H9 (cell line): ENCODE measurements at regions not wholly inside any gene's neighbourhood (a gene's known extent, or its start where the extent isn't known, plus 50 kb on each side); places are given as distances from the start of the nearest gene placed in this dataset.
A peak's percentile ranks its signal among the peaks of the same experiment; 100 is the strongest.

Source experiments
- DNase-seq: peaks from one replicate; pipeline ENCODE4 v3.0.0-alpha.2; 2017
- H2AFZ ChIP-seq: one replicate; pipeline ENCODE4 v1.6.1; 2013; ENCODE audit warnings: mild to moderate bottlenecking, low read length, control low read depth, moderate library complexity
- H2AK5ac ChIP-seq: 2 replicates; pipeline ENCODE4 v1.6.1; 2013; ENCODE audit warnings: low read length, control low read depth, mixed read lengths; ENCODE audit not compliant: insufficient read length
- H2BK120ac ChIP-seq: one replicate; pipeline ENCODE4 v1.6.1; 2013; ENCODE audit warnings: low read depth, mild to moderate bottlenecking, low read length, control low read depth, inconsistent platforms; ENCODE audit not compliant: poor library complexity, severe bottlenecking
- H2BK12ac ChIP-seq: 2 replicates; pipeline ENCODE4 v1.6.1; 2013; ENCODE audit warnings: low read length, control low read depth, mixed read lengths, low read depth; ENCODE audit not compliant: insufficient read length
- H2BK15ac ChIP-seq: 2 replicates; pipeline ENCODE4 v1.6.1; 2013; ENCODE audit warnings: low read depth, low read length, control low read depth
- H2BK20ac ChIP-seq: one replicate; pipeline ENCODE4 v1.6.1; 2013; ENCODE audit warnings: low read depth, mild to moderate bottlenecking, low read length, control low read depth, inconsistent platforms; ENCODE audit not compliant: poor library complexity, severe bottlenecking
- H2BK5ac ChIP-seq: 2 replicates; pipeline ENCODE4 v1.6.1; 2013; ENCODE audit warnings: low read length, control low read depth, mixed read lengths; ENCODE audit not compliant: insufficient read length
- H3K14ac ChIP-seq: 2 replicates; pipeline ENCODE4 v1.6.1; 2013; ENCODE audit warnings: low read length, control low read depth; ENCODE audit not compliant: insufficient read depth
- H3K18ac ChIP-seq: 2 replicates; pipeline ENCODE4 v1.6.1; 2013; ENCODE audit warnings: low read depth, mild to moderate bottlenecking, mixed read lengths, low read length, control low read depth; ENCODE audit not compliant: insufficient read length
- H3K23ac ChIP-seq: 2 replicates; pipeline ENCODE4 v1.6.1; 2013; ENCODE audit warnings: low read length, control low read depth, mixed read lengths, low read depth; ENCODE audit not compliant: insufficient read length
- H3K23me2 ChIP-seq: 2 replicates; pipeline ENCODE4 v1.6.1; 2013; ENCODE audit warnings: low read depth, mild to moderate bottlenecking, mixed read lengths, low read length, control low read depth; ENCODE audit not compliant: insufficient read length, poor library complexity, severe bottlenecking
- H3K27ac ChIP-seq: 2 replicates; pipeline ENCODE4 v1.5.1; 2013; ENCODE audit warnings: low read length, control low read depth, mixed read lengths, low read depth; ENCODE audit not compliant: insufficient read length
- H3K27me3 ChIP-seq: 2 replicates; pipeline ENCODE4 v1.6.1; 2013; ENCODE audit warnings: low read length, control low read depth, inconsistent platforms; ENCODE audit not compliant: insufficient read depth
- H3K4ac ChIP-seq: 2 replicates; pipeline ENCODE4 v1.6.1; 2013; ENCODE audit warnings: low read depth, mild to moderate bottlenecking, control low read depth, inconsistent platforms, low read length, moderate library complexity
- H3K4me1 ChIP-seq: 2 replicates; pipeline ENCODE4 v1.6.1; 2013; ENCODE audit warnings: low read length, control low read depth, inconsistent platforms; ENCODE audit not compliant: insufficient read depth
- H3K4me2 ChIP-seq: 2 replicates; pipeline ENCODE4 v1.6.1; 2013; ENCODE audit warnings: low read length, control low read depth, mixed read lengths; ENCODE audit not compliant: insufficient read length, insufficient read depth
- H3K56ac ChIP-seq: 2 replicates; pipeline ENCODE4 v1.6.1; 2013; ENCODE audit warnings: low read depth, mild to moderate bottlenecking, mixed read lengths, low read length, control low read depth; ENCODE audit not compliant: insufficient read length
- H3K79me1 ChIP-seq: 2 replicates; pipeline ENCODE4 v1.6.1; 2013; ENCODE audit warnings: low read depth, mild to moderate bottlenecking, moderate library complexity, low read length, control low read depth, inconsistent platforms; ENCODE audit not compliant: insufficient read depth, poor library complexity, severe bottlenecking
- H3K79me2 ChIP-seq: 2 replicates; pipeline ENCODE4 v1.6.1; 2013; ENCODE audit warnings: low read length, control low read depth, inconsistent platforms; ENCODE audit not compliant: insufficient read depth
- H3K9ac ChIP-seq: 2 replicates; pipeline ENCODE4 v1.6.1; 2013; ENCODE audit warnings: low read length, control low read depth, mixed read lengths; ENCODE audit not compliant: insufficient read length; ENCODE audit errors: extremely low read depth
- H3K9me3 ChIP-seq: one replicate; pipeline ENCODE4 v1.6.1; 2013; ENCODE audit warnings: low read depth, low read length, inconsistent platforms; ENCODE audit not compliant: control insufficient read depth
- H3T11ph ChIP-seq: one replicate; pipeline ENCODE4 v1.6.1; 2013; ENCODE audit warnings: mild to moderate bottlenecking, low read length, control low read depth, inconsistent platforms
- H4K20me1 ChIP-seq: one replicate; pipeline ENCODE4 v1.6.1; 2013; ENCODE audit not compliant: control insufficient read depth, insufficient read length, insufficient read depth
- H4K5ac ChIP-seq: 2 replicates; pipeline ENCODE4 v1.6.1; 2013; ENCODE audit warnings: low read depth, mild to moderate bottlenecking, mixed read lengths, low read length, control low read depth; ENCODE audit not compliant: insufficient read length
- H4K8ac ChIP-seq: replicated peaks from 2 replicates; pipeline ENCODE4 v1.6.1; 2013; ENCODE audit warnings: low read length, control low read depth, mixed read lengths, low read depth; ENCODE audit not compliant: insufficient read length
- H4K91ac ChIP-seq: 2 replicates; pipeline ENCODE4 v1.6.1; 2013; ENCODE audit warnings: low read depth, mild to moderate bottlenecking, moderate library complexity, mixed read lengths, low read length, control low read depth; ENCODE audit not compliant: insufficient read length
- H3K27ac Mint-ChIP-seq, 3 experiments: 2 replicates in 2 of 3; 3 replicates in 1 of 3; pipeline ENCODE4 v1.8.0; 2020 to 2021; ENCODE audit warnings: mixed read lengths in 3 of 3, mild to moderate bottlenecking in 1 of 3, moderate library complexity in 1 of 3
- H3K27me3 Mint-ChIP-seq: 2 replicates; pipeline ENCODE4 v1.8.0; 2021; ENCODE audit warnings: low read depth, mild to moderate bottlenecking, moderate library complexity, mixed read lengths
- H3K36me3 Mint-ChIP-seq, 3 experiments: 2 replicates in 2 of 3; 3 replicates in 1 of 3; pipeline ENCODE4 v1.8.0; 2020 to 2021; ENCODE audit warnings: low read depth in 3 of 3, mixed read lengths in 3 of 3; ENCODE audit not compliant: insufficient read depth in 1 of 3
- H3K4me1 Mint-ChIP-seq, 2 experiments: 2 replicates each; pipeline ENCODE4 v1.8.0; 2020; ENCODE audit warnings: mixed read lengths in 2 of 2
- H3K4me3 Mint-ChIP-seq, 2 experiments: 2 replicates in 1 of 2; 3 replicates in 1 of 2; pipeline ENCODE4 v1.8.0; 2020 to 2021; ENCODE audit warnings: mild to moderate bottlenecking in 2 of 2, mixed read lengths in 2 of 2, moderate library complexity in 1 of 2
- H3K9me3 Mint-ChIP-seq, 2 experiments: 2 replicates in 1 of 2; 3 replicates in 1 of 2; pipeline ENCODE4 v1.8.0; 2020; ENCODE audit warnings: mild to moderate bottlenecking in 2 of 2, mixed read lengths in 2 of 2, moderate library complexity in 1 of 2
- CTCF ChIP-seq: fragments of 200-600 bp; sonication (generic); conservative IDR thresholded peaks from 3 replicates; pipeline ENCODE4 v1.8.0; 2021; ENCODE audit warnings: antibody characterized with exemption, mild to moderate bottlenecking
- WGBS: extraction: QIAGEN DNeasy Blood & Tissue Kit; methylation state at CpG from one replicate; pipeline ENCODE4 v1.1.7; 2013; ENCODE audit warnings: missing lambda C conversion rate, low lambda C conversion rate, mixed read lengths; ENCODE audit not compliant: insufficient read length; ENCODE audit errors: extremely low coverage; 5-methylcytosine and 5-hydroxymethylcytosine counted together

GRCh38 chr20:63094767-63095499, 88.2 kb upstream of the BHLHE23 start:
- H3K4me3 Mint-ChIP-seq: no peak overlapping the region
- Histone ChIP-seq H2BK120ac (no peak overlapping the region), H4K20me1 (no peaks in the 10 kb centered on the region), H3K4ac (no peak overlapping the region), H2BK15ac (no peak overlapping the region), H3K56ac (no peak overlapping the region), H3K14ac (no peak overlapping the region), H3K23me2 (no peaks in the 10 kb centered on the region), H3K27me3 (peaks cover 7% of the 10 kb centered on the region; the same call in 1 of the 2 replicates), H3K9ac (no peak overlapping the region), H3T11ph (no peak overlapping the region), H3K23ac (no peak overlapping the region), H3K18ac (no peak overlapping the region), H2BK20ac (no peak overlapping the region), H2AK5ac (no peak overlapping the region), H3K27ac (no peak overlapping the region), H3K79me2 (no peaks in the 10 kb centered on the region), H3K4me2 (no peak overlapping the region), H4K8ac (no peak overlapping the region), H3K4me1 (peaks cover 3% of the 10 kb centered on the region; the same call in 1 of the 2 replicates), H2BK5ac (no peak overlapping the region), H3K79me1 (no peaks in the 10 kb centered on the region), H2BK12ac (no peak overlapping the region), H4K5ac (no peak overlapping the region), H2AFZ (no peak overlapping the region), H4K91ac (no peak overlapping the region), H3K9me3 (no peaks in the 10 kb centered on the region)
- H3K9me3 Mint-ChIP-seq: no peaks in the 10 kb centered on the region; a peak in 1 of 5 replicates
- DNase-seq: peak; percentile 17
- H3K36me3 Mint-ChIP-seq: no peaks in the 10 kb centered on the region
- peaks cover 12% of the 10 kb centered on the region for H3K27me3 Mint-ChIP-seq
- WGBS: no CpG with 5 or more reads among the region's 22 CpGs
- no peak overlapping the region for H3K27ac Mint-ChIP-seq
- H3K4me1 Mint-ChIP-seq: peaks cover 0 to 2% of the 10 kb centered on the region in 2 experiments; a peak in 2 of 4 replicates
- no peak for TF ChIP-seq CTCF
